GM19455 (cell line): ENCODE measurements at regions not wholly inside any gene's neighbourhood (a gene's known extent, or its start where the extent isn't known, plus 50 kb on each side); places are given as distances from the start of the nearest gene placed in this dataset.

Experiments used
- ATAC-seq: cut with Tn5 transposase; IDR thresholded peaks from one replicate; pipeline ENCODE4 v1.9.1; 2021; ENCODE audit not compliant: unreplicated experiment

DNA sequence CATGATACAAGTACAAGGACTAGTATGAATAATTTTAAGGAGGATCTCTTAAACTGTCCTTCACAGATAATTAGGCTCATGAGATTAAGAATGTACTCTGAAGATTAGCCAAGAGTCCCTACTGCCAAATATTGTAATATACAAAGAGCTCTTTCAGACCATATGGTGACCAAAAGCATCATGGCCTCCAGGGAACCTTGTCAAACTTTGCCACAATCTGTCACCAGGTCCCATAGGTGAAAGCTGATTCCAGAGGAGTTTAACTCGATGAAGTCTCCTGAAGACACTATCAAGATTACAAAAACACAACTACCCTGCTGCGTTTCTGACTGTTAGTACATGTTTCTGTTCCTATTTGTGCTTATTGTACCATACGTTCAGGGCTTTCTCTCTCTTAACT is 395.4 kb upstream of the ITGA1 start:
- no peak for ATAC-seq

DNA sequence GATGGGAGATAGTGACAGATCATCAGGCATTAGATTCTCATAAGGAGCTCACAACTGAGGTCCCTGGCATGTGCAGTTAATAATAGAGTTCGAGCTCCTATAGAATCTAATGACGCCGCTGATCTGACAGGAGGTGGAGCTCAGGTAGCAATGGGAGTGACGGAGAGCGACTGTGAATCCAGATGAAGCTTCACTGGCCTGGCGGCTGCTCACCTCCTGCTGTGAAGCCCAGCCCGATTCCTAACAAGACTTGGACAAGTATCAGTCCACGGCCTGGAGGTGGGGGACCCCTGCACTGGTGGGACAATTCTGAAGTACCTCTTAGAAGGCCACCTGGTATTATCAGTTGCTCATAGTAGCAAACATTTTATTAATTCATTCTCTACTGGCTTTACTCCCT is 377.9 kb upstream of the ITGA1 start:
- ATAC-seq: no peak

DNA sequence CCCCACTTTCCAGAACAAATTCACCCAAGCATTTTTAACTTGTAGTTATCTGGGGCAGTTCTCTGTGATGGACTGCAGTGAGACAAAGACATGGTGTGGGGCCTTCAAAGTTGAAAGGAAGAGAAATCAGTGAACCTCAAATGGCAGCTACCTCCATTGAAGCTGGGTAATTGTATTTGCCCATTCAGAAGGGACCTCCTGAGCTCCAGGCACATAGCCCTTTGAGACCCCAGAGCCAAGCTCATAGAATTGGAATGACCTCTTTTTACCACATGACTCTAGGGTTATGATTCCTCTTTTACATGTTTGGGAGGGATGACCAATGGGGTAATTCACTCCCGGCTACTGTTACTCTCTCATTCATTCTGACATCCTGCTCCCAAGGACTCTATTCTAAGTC is 368.4 kb upstream of the ITGA1 start:
- ATAC-seq: no peak

DNA sequence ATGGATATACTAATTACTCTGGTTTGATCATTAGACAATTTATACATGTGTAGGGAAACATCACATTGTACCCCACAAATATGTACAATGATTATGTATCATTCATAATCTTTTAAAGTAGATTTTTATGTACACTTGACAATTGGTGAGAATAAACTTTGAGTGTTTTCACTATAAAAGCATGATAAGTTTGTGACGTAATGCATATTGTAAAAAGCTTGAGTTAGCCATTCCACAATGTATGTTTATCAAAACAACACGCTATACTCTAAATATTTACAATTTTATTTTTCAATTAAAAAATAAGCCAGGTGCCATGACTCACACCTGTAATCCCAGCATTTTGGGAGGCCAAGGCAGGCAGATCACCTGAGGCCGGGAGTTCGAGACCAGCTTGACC is 360.1 kb upstream of the ITGA1 start:
- no peak for ATAC-seq

DNA sequence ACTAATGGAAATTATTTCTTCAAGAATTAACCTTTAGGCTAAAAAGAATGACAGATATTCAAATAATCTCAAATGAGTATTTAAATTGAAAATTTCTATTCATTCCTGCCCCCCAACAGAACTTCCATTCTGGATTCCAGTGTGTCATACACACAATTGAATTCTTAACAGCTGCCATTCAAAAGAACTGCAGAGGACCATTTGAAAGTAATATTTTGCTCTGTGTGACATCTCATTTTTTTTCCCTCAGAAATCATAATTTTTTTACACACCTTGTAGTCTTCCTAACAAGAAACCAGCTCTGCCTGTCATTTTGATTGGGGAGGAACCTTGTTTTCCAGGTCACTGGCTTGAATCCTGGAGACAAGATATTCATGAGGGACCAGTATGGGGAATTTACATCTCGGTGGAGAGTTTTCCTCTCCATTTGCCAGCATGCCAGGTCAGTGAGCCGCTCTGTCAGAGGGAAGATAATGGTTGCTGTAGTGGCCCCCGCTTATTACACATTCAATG is 358.7 kb upstream of the ITGA1 start:
- no peak for ATAC-seq

DNA sequence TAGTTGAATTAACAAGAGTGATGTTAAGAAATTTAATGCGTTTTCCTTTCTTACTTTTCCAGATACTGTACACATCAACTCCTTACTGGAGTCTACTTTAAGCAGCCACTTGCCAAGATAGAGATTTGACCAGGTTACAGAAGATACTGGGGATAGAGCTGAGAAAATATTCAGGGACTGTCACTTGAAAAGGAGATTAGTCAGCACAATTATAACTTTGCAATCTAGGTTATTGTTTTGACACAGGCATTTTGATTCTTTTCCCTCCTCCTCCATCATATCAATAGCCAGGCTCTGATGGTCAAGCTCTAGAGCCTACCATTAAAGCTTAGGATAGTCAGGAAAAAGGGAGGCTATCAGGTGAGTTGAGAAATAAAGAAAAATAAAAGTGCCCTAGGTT is 345.9 kb upstream of the ITGA1 start:
- ATAC-seq: no peak

DNA sequence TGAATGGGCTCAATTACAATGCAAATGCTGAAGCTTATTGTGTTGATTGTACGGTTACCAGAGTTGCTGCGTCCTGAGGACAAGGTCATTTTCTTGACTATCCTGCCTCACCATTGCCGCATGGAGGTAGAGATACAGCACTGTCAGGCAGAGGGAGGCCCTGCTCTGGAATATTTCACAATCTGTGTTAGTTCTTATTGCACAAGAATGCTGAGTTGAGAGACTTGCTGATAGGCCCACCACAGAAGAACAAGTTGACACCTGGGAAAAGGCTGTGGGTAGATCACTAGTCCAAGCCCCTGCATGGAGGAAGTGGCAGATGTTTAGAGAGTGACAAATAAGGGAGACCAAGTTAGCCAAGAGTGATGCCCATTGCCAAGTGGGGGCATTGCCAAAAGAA is 344.5 kb upstream of the ITGA1 start:
- no peak for ATAC-seq

DNA sequence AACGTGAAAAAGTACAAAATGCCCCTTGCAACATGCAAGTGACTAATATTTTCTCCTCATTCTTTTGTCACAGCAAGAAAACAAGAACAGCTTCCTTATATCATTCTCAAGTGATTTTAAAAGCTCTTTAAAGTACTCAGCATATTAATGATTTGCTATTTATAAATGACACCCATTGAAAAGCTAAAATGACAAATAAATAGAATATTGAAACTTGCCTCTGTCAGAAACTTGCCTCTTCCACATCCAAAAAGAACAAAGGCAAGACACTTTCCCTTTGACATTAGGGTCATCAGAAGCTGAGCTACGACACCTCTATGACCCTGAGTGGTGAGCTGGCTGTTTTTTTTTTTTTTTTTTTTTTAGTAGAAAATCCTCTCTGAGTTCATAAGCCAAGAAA is 339.6 kb upstream of the ITGA1 start:
- no peak for ATAC-seq

DNA sequence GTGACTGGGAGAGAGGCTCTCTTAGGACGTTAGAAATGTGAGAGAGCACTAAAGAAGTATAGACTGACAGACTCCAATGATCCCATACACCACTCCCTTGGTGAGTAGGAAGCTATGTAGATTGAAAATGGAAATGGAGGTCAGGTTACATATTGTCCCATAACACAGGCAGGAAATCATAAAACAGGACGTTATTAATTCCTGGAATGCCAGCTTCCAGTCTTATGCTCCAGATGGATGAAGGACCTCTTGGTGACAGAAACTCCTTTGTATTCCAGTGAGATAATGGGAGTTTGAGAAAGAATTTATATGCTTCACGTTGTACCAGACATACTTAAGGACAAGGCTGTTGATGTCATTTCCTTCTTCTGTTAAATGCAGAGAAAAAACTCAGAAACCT is 338.2 kb upstream of the ITGA1 start:
- no peak for ATAC-seq

DNA sequence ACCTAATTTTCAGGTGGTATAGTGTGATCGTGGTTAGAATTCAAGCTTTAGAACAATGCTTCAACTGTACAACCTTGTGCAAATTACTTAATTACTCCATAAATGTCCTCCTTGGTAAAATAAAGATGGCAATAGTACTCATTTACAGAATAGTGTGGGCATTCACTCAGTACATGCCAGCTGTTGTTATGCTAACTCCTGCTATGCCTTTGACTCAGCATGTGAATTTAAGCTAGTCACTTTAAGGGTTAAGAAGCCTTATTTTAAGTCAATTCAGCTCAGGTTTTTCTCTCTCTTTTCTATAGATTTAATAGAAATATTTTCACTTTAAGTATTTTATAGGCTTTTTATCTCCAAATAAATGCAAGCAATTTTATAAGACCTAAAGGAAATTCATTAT is 335.6 kb upstream of the ITGA1 start:
- ATAC-seq: no peak

DNA sequence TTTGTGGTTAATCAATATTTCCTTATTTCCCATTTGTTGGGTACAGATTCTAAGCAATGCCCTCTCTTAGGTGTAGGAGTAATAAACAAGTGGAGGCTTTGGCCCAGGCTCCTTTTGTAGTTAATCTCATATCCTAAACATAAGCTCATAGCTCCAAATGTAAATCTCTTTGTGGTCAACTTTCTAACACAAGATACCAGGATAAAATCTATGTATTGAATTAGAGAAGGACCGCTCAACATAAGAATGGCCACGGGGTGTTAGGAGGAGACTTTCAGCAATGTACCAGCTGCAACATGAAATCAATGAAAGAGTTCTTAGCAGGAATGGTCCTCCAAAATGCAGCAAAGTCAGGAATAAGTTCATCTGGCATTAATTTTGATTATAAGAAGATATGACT is 334.5 kb upstream of the ITGA1 start:
- ATAC-seq: no peak

DNA sequence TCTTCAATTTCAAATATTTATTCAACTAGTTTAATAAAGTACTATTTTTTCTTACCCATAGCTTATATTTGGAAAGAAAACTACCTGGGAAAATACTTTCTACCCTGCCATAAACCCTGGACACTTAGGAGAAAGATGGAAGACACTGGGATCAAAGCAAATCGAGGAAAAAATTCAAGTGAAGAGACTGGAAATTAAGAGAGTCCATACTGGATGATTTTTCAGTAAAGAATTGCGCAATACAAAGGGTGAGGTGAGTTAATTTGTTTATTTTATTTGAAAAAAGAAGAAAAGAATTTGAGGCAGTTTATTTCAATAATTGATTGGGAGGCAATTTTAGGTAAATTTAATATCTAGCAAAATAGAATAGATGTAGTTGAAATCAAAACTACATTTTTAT is 331.8 kb upstream of the ITGA1 start:
- no peak for ATAC-seq

DNA sequence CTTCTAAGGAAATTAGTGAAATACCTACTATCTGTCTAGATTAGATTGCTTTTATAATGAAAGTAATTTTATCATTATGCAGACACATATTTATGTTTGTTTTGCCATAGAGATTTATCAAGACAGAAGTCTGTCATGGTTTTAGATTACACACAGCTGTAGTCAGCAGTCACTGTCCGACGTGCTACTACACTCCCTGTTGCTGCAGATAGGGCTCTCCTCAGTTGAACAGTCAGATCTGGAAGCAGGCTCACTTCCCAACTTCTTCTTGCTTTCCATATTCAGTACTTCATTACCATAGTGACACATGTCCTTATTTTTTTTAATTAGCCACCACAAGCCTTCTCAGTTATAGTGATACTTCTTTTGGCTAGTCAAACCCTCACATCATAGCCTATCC is 329.9 kb upstream of the ITGA1 start:
- no peak for ATAC-seq

DNA sequence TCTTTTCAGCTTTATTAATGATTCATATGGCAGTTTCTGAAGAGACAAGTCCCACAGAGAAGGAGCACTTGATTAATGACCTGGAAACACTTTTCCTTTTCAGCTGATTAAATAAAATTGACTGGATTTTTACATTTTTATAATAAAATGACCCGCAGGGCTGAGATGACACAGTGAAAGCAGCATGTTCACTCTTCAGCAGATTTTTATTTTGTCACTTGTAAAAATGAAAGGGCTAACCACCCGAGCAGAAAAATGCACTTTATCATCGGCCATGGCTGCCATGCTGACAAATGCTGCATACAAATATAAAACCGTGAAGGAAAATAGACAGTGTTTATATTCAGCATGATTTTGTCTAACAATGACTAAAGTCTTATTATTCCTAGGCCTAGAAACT is 321.6 kb upstream of the ITGA1 start:
- no peak for ATAC-seq

DNA sequence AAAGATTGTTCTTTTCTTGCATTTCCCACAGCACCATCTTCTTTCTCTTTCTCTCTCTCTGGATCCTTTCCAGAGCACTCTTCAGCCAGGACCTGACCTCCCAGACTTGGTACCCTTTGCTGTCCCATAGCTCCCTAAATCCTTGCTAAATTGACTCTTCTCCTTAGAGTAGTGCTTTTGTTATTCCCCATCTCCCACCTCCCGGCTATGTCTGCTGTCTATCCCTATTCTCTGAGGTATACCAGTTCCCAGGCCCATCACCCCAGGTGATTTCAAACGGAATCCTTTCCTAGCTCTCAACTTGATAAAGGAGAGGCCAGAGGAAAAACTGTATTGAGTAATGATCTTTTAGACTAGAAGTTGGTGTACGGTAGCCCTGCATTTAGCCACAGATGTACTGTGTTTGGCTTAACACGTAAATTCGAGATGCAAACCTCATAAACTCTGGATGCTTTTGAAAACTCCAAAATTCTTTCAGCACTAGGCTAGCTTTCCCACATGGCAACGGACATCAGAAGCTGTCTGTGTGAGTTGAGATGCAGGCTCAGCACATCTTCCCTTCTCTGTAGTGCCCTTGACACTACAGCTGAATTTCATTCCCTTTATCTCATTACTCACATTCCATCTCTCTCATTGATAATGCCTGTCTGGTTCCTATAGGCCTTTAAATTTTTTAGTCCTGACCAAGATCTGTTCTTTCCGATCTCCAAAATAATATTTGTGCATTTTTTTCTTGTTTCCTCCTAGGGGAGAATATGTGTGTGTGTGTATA is 320.8 kb upstream of the ITGA1 start:
- no peak for ATAC-seq

DNA sequence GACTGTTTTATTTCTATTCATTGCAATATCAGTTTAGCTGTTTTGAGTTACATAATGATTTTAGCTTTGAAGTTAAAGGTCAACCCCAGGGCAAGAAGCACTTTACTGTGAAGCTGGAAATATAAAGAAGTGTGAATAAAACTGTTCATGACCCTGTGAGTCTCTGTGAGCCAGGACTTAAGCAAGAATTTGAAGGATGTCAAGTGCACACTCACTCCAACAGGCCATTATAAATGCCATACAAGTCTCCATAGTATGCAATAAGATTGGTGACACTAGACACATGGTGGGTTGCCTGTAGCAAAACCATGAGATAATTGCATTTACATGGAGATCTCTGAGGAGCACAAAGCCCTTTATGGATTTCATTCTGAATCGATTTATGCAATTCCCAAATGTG is 318.7 kb upstream of the ITGA1 start:
- ATAC-seq: no peak

DNA sequence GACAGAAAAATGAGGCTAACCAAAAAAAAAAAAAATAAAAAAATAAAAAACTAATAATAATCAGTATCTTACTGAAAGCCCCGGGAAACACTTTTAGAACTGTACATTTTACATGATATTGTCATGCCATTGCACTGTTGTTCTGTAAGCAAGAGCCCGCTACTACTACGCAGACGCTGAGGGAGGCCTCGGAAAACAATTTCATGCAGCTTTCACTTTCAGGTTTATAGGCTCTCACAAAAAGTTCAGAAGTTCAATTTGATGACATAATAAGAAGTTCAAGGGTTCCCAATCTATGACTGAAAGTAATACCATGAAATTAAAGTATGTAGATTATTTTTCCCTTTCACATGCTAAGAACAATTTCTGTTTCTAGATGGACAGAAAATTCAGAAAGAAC is 318.3 kb upstream of the ITGA1 start:
- no peak for ATAC-seq

DNA sequence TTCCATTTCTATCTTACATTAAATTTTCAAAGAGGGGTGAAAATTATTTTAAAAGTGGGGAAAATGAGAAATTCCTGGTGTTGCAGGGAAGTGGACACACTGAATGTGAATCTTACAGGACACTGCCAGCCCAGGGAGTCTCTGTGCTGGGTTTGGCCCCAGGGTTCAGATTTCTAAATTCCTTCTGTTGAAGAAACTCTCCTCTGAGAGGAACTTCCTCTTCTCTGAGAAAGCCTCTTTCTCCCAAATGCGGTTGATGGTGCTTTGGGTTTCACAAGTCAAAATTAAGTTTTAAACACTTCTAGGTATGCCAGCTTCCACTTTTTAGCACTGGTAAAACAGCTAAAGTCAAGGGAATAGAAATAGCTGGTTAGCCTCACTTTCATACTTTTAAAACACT is 317.9 kb upstream of the ITGA1 start:
- ATAC-seq: no peak

DNA sequence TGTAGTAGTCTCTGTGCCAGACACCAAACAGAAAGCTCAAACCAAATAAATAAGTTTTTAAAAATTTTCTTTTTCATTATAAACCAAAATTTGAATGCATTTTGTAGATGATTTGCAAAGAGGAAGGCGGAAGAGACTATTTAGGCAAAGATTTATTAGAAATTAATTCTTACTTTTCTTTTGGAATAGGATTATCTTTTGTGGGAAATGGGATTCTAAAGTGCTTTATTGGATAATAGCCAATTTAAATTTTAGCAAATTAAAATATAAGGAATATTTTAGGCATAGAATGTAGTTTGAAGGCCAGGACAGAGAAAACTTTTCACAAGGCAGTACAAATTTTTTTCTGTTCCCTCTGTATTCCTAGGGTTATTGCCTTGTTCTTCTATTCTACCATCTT is 311.4 kb upstream of the ITGA1 start:
- no peak for ATAC-seq

DNA sequence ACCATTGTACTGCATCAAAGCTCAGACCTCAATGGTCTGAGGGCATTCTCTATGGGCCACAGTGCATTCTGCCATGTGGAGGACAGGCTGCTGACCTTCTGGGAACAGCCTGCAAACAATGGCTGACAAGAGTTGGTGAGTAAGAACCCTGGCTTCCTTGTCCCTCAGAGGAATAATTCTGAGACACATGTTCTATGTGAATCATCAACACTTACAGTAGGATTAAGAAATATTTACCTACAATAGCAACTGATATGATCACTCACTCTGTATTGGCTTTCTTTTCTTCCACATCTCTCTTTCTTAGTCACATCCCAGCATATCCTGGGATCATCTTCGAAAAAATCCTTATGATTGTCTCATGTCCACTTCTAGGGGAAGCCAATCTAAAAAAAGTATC is 306.5 kb upstream of the ITGA1 start:
- no peak for ATAC-seq

DNA sequence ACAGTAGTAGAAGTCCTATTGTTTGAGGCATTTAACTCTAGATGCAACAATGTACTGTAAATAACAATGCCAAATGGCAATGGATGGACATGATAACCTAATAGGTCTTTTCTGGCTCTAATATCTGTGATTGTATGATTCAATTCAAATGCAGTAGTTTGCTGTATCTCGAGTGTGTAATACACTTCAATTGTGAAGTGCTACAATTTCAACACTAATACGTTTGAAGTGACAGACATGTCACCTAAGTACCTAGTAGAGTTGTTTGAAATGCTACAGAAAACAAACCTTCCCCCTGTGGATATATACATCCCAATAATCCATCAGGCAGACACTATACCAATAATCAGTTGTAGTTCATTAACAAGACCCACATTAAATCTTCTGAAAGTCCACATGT is 305.9 kb upstream of the ITGA1 start:
- no peak for ATAC-seq

DNA sequence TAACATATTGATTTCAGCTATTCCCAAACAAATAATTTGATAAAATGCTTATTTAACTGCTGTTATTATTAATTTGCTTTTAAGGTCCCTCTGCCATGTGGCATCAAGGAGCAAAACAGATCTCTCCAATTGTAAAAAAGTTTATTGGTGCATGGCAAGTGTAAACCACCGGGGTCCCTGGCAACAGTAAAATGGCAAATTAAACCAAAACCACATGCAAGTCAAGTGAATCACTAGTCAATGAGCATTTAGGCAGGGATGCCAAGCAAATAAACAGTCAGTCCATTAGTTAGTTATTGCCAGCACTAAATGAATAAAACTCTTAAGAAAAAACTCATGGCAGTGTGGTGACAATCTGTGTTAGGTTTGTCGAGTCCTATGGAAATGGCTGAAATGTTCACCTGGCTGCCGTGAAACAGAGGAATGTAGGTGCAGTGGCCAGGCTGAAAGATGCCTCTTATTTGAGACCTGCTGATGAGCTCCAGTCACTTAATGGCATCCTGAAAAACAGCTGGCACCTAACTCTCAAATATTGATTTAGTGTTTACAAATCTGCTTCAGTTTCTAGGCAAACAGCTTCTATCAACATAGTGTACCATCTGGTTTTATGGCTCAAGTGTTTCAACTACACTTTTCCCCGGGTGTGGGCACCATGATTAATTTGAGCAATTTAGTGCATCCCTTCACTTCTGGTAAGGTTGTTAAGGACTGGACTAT is 296.5 kb upstream of the ITGA1 start:
- ATAC-seq: no peak

DNA sequence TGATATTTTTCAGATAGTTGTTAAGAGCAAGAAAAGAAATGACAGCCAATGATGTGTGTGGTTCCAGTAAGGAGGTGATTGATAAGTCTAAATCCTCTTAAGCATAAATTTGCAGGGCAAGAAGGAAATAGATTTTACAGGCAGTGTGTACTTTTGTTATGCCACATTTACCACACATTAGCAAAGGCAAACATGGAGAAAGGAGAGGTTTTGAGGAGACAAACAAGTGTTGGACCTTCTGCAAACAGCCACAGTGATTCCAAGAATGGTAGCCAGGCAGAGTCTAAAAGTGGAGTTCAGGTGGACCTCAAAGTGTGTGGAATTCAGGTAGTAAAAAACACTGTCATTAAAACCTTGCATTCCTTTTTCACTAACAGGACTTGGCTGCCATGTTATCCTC is 295.9 kb upstream of the ITGA1 start:
- no peak for ATAC-seq
